DOHH2 (cell line): ENCODE measurements at regions not wholly inside any gene's neighbourhood (a gene's known extent, or its start where the extent isn't known, plus 50 kb on each side); places are given as distances from the start of the nearest gene placed in this dataset.

Source experiments
- H3F3A ChIP-seq: fragments of 200-600 bp; sonication (generic), shearing (Covaris generic); 2 replicates; pipeline ENCODE4 v1.6.0; 2016; ENCODE audit warnings: antibody characterized with exemption, mild to moderate bottlenecking; ENCODE audit not compliant: control insufficient read depth, insufficient read depth
- H3K27ac ChIP-seq: fragments of 200-600 bp; sonication (generic); 2 replicates; pipeline ENCODE4 v1.5.1; 2014; ENCODE audit warnings: low read depth, mild to moderate bottlenecking, low read length, moderate library complexity
- H3K27me3 ChIP-seq: fragments of 200-600 bp; sonication (generic); 2 replicates; pipeline ENCODE4 v1.6.1; 2014; ENCODE audit warnings: mild to moderate bottlenecking, low read length, mixed read lengths; ENCODE audit not compliant: control insufficient read depth
- H3K36me3 ChIP-seq: fragments of 200-600 bp; sonication (generic); 2 replicates; pipeline ENCODE4 v1.6.1; 2014; ENCODE audit warnings: mild to moderate bottlenecking, low read length, moderate library complexity, mixed read lengths; ENCODE audit not compliant: control insufficient read depth
- H3K4me1 ChIP-seq: fragments of 200-600 bp; sonication (generic); 2 replicates; pipeline ENCODE4 v1.6.1; 2014; ENCODE audit warnings: mild to moderate bottlenecking, low read length, mixed read lengths; ENCODE audit not compliant: control insufficient read depth
- H3K4me2 ChIP-seq: fragments of 200-600 bp; sonication (generic); 2 replicates; pipeline ENCODE4 v1.6.0; 2014; ENCODE audit warnings: mild to moderate bottlenecking, low read length, moderate library complexity
- H3K4me3 ChIP-seq: fragments of 200-600 bp; sonication (generic); 2 replicates; pipeline ENCODE4 v1.5.1; 2014; ENCODE audit warnings: mild to moderate bottlenecking, low read length, mixed read lengths
- H3K79me2 ChIP-seq: fragments of 200-600 bp; sonication (generic); 2 replicates; pipeline ENCODE4 v1.6.1; 2014; ENCODE audit warnings: mild to moderate bottlenecking, low read length, mixed read lengths; ENCODE audit not compliant: control insufficient read depth
- H3K9me2 ChIP-seq: fragments of 200-600 bp; sonication (generic); replicated peaks from 2 replicates; pipeline ENCODE4 v1.6.1; 2014; ENCODE audit warnings: mild to moderate bottlenecking, low read length, mixed read lengths; ENCODE audit not compliant: control insufficient read depth
- H3K9me3 ChIP-seq: fragments of 200-600 bp; sonication (generic); 2 replicates; pipeline ENCODE4 v1.6.1; 2014; ENCODE audit warnings: antibody characterized with exemption, low read length, mixed read lengths; ENCODE audit not compliant: control insufficient read depth, insufficient read depth
- H4K20me1 ChIP-seq: fragments of 200-600 bp; sonication (generic); 2 replicates; pipeline ENCODE4 v1.6.0; 2014; ENCODE audit warnings: low read depth, mild to moderate bottlenecking, antibody characterized with exemption, low read length, moderate library complexity; ENCODE audit not compliant: control insufficient read depth, insufficient read depth
- CTCF ChIP-seq: fragments of 200-600 bp; sonication (generic); IDR thresholded peaks from one replicate; pipeline ENCODE4 v1.5.1; 2014; ENCODE audit warnings: antibody characterized with exemption, mild to moderate bottlenecking, low read depth, low read length; ENCODE audit not compliant: poor library complexity, severe bottlenecking
- EZH2phosphoT487 ChIP-seq: fragments of 200-600 bp; sonication (generic); IDR thresholded peaks from 2 replicates; pipeline ENCODE4 v1.6.1; 2017; ENCODE audit warnings: borderline replicate concordance, mild to moderate bottlenecking, antibody characterized with exemption, low read length, moderate library complexity, mixed read lengths

GRCh38 chr2:234595829-234596228, 98.9 kb upstream of the ARL4C start:
- Histone ChIP-seq H3K4me3 (no peak overlapping the region), H3K27me3 (no peaks in the 10 kb centered on the region), H4K20me1 (no peaks in the 10 kb centered on the region), H3K4me1 (peaks cover 8% of the 10 kb centered on the region), H3K36me3 (no peaks in the 10 kb centered on the region), H3K79me2 (no peaks in the 10 kb centered on the region), H3F3A (no peaks in the 10 kb centered on the region), H3K27ac (no peak overlapping the region), H3K4me2 (no peak overlapping the region), H3K9me2 (no peaks in the 10 kb centered on the region), H3K9me3 (no peaks in the 10 kb centered on the region)
- TF ChIP-seq CTCF (no peak), EZH2phosphoT487 (no peak)

GRCh38 chr2:234594715-234595114, 97.8 kb upstream of the ARL4C start:
- Histone ChIP-seq H3K4me3 (no peak overlapping the region), H3K27ac (no peak overlapping the region), H4K20me1 (no peaks in the 10 kb centered on the region), H3K9me3 (no peaks in the 10 kb centered on the region), H3K27me3 (no peaks in the 10 kb centered on the region), H3K36me3 (no peaks in the 10 kb centered on the region), H3K4me1 (peaks cover 8% of the 10 kb centered on the region), H3K4me2 (no peak overlapping the region), H3F3A (no peaks in the 10 kb centered on the region), H3K79me2 (no peaks in the 10 kb centered on the region), H3K9me2 (no peaks in the 10 kb centered on the region)
- TF ChIP-seq EZH2phosphoT487 (no peak), CTCF (no peak)

GRCh38 chr2:234593636-234594035, 96.8 kb upstream of the ARL4C start:
- Histone ChIP-seq H3K4me3 (no peak overlapping the region), H3K9me3 (no peaks in the 10 kb centered on the region), H3K79me2 (no peaks in the 10 kb centered on the region), H3K4me1 (peaks cover 8% of the 10 kb centered on the region), H3K9me2 (no peaks in the 10 kb centered on the region), H3K36me3 (no peaks in the 10 kb centered on the region), H3K27ac (no peak overlapping the region), H3K27me3 (no peaks in the 10 kb centered on the region), H4K20me1 (no peaks in the 10 kb centered on the region), H3F3A (no peaks in the 10 kb centered on the region), H3K4me2 (no peak overlapping the region)
- no peak for TF ChIP-seq CTCF
- no peak for TF ChIP-seq EZH2phosphoT487

- Histone ChIP-seq H3K27ac (no peak overlapping the region), H3K27me3 (no peaks in the 10 kb centered on the region), H3K4me3 (no peak overlapping the region)
These were observed 95.7 kb upstream of the ARL4C start for GRCh38 chr2:234592541-234592940.

More at GRCh38 chr2:234592541-234592940, 95.7 kb upstream of the ARL4C start:
- Histone ChIP-seq H3K79me2 (no peaks in the 10 kb centered on the region), H3F3A (no peaks in the 10 kb centered on the region), H3K9me2 (no peaks in the 10 kb centered on the region), H3K36me3 (no peaks in the 10 kb centered on the region), H4K20me1 (no peaks in the 10 kb centered on the region), H3K9me3 (no peaks in the 10 kb centered on the region), H3K4me2 (no peak overlapping the region), H3K4me1 (peaks cover 8% of the 10 kb centered on the region)
- TF ChIP-seq CTCF (no peak), EZH2phosphoT487 (no peak)
